Upper lobe of right lung (tissue), 1 donor: ENCODE measurements at regions not wholly inside any gene's neighbourhood (a gene's known extent, or its start where the extent isn't known, plus 50 kb on each side); places are given as distances from the start of the nearest gene placed in this dataset.

ENCODE experiments used
- ATAC-seq: fragments of 200-7000 bp; cut with Tn5 transposase; one replicate; pipeline ENCODE4 v1.9.1; 2020; ENCODE audit warnings: mild to moderate bottlenecking, moderate library complexity
- DNase-seq: peaks from one replicate; pipeline ENCODE4 v3.0.0-alpha.2; 2020
- H3K27ac ChIP-seq: fragments of 200-600 bp; one replicate; pipeline ENCODE4 v1.8.0; 2022
- H3K27me3 ChIP-seq: fragments of 200-600 bp; one replicate; pipeline ENCODE4 v1.8.0; 2022; ENCODE audit warnings: mild to moderate bottlenecking
- H3K36me3 ChIP-seq: fragments of 200-600 bp; one replicate; pipeline ENCODE4 v1.8.0; 2022
- H3K4me1 ChIP-seq: fragments of 200-600 bp; one replicate; pipeline ENCODE4 v1.8.0; 2022
- H3K4me3 ChIP-seq: fragments of 200-600 bp; one replicate; pipeline ENCODE4 v1.8.0; 2022; ENCODE audit warnings: mild to moderate bottlenecking
- H3K9me3 ChIP-seq: fragments of 200-600 bp; one replicate; pipeline ENCODE4 v1.8.0; 2022
- CTCF ChIP-seq: fragments of 200-600 bp; IDR thresholded peaks from one replicate; pipeline ENCODE4 v1.8.0; 2022; ENCODE audit warnings: antibody characterized with exemption
- intact Hi-C: fragments of 100-400 bp; cut with DNase I; formaldehyde crosslinking; loops from one replicate; pipeline ENCODE4 v1.11.0; 2022
- donor health status: DM: no; HTN: yes; CAD: no; lungs with severe emphysema.

- Histone ChIP-seq H3K36me3 (no peaks in the 10 kb centered on the region), H3K9me3 (no peaks in the 10 kb centered on the region), H3K4me3 (no peak overlapping the region), H3K4me1 (peaks cover 10% of the 10 kb centered on the region), H3K27ac (no peak overlapping the region), H3K27me3 (no peaks in the 10 kb centered on the region)
- DNase-seq (no peak), ATAC-seq (no peak)
- TF ChIP-seq CTCF: no peak
- intact Hi-C loops: no loop called here
Observed at GRCh38 chr4:129546531-129546930, 450.6 kb downstream of the C4orf33 start.

- H3K4me1 ChIP-seq: peaks cover 9% of the 10 kb centered on the region
- intact Hi-C loops: no loop called here
- H3K36me3 ChIP-seq: no peaks in the 10 kb centered on the region
- ATAC-seq: no peak
- H3K4me3 ChIP-seq: no peak overlapping the region
- DNase-seq: no peak
- no peaks in the 10 kb centered on the region for H3K27me3 ChIP-seq
- no peak for TF ChIP-seq CTCF
- H3K27ac ChIP-seq: no peak overlapping the region
- H3K9me3 ChIP-seq: no peaks in the 10 kb centered on the region
Observed at GRCh38 chr4:129550281-129550785, 454.4 kb downstream of the C4orf33 start.

GRCh38 chr4:129561280-129561679, 465.3 kb downstream of the C4orf33 start:
- Histone ChIP-seq H3K4me1 (no peaks in the 10 kb centered on the region), H3K27me3 (no peaks in the 10 kb centered on the region), H3K9me3 (no peaks in the 10 kb centered on the region), H3K4me3 (no peak overlapping the region), H3K36me3 (no peaks in the 10 kb centered on the region), H3K27ac (no peak overlapping the region)
- DNase-seq (no peak), ATAC-seq (no peak)
- intact Hi-C loops: no loop called here
- TF ChIP-seq CTCF: no peak

GRCh38 chr4:129561886-129562671, 466.1 kb downstream of the C4orf33 start:
- DNase-seq: no peak
- no peak for ATAC-seq
- no peaks in the 10 kb centered on the region for H3K27me3 ChIP-seq
- H3K9me3 ChIP-seq: no peaks in the 10 kb centered on the region
- intact Hi-C loops: no loop called here
- H3K36me3 ChIP-seq: no peaks in the 10 kb centered on the region
- H3K4me1 ChIP-seq: no peaks in the 10 kb centered on the region
- no peak overlapping the region for H3K27ac ChIP-seq
- TF ChIP-seq CTCF: no peak
- H3K4me3 ChIP-seq: no peak overlapping the region

- H3K36me3 ChIP-seq: no peaks in the 10 kb centered on the region
- intact Hi-C loops: no loop called here
- no peak overlapping the region for H3K27ac ChIP-seq
- no peak overlapping the region for H3K4me3 ChIP-seq
- DNase-seq (no peak), ATAC-seq (no peak)
- H3K9me3 ChIP-seq: no peaks in the 10 kb centered on the region
- no peak for TF ChIP-seq CTCF
- no peaks in the 10 kb centered on the region for H3K4me1 ChIP-seq
- no peaks in the 10 kb centered on the region for H3K27me3 ChIP-seq
Observed at GRCh38 chr4:129565214-129565613, 469.3 kb downstream of the C4orf33 start.
